Cardiac fibroblast (primary cell): ENCODE measurements at regions not wholly inside any gene's neighbourhood (a gene's known extent, or its start where the extent isn't known, plus 50 kb on each side); places are given as distances from the start of the nearest gene placed in this dataset.
A peak's percentile ranks its signal among the peaks of the same experiment; 100 is the strongest.

Experiments used
- DNase-seq, 2 donors: peaks; one replicate each; pipeline versions ENCODE4 v3.0.0 to v3.0.0-alpha.2; 2010; ENCODE audit warnings: low read depth in 2 of 2
- H3K4me3 ChIP-seq, 2 donors: replicated peaks in 1 of 2; 1 replicate in 1 of 2; 2 replicates in 1 of 2; pipeline ENCODE4 v1.5.1; 2011; ENCODE audit warnings: low read depth in 2 of 2, low read length in 2 of 2, mild to moderate bottlenecking in 2 of 2, moderate library complexity in 1 of 2
- TF ChIP-seq, protein P1 (sequence below): IDR thresholded peaks from one replicate; pipeline ENCODE4 v1.5.1; 2011; ENCODE audit warnings: low read depth, mild to moderate bottlenecking, low read length, inconsistent platforms

DNA sequence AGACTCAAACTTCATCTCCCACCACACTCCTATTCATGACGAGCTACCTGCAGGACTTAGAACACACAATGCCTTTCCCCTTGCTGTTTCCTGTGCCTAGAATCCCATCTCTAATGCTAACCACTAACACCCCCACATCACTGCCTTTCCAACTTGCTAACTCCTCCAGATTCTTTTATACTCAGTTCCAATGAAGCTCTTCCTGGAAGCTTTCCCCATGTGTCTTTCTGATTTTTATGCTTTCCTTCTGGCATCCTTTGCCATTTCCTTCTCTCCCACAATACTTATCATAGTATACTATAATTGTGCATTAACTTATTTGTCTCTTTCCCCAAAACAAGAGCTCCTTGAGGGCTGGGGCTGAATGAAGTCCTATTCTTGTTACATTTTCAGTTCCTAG is 115.3 kb upstream of the PLPPR1 start:
- H3K4me3 ChIP-seq: no peak overlapping the region
- TF ChIP-seq, protein P1, sequence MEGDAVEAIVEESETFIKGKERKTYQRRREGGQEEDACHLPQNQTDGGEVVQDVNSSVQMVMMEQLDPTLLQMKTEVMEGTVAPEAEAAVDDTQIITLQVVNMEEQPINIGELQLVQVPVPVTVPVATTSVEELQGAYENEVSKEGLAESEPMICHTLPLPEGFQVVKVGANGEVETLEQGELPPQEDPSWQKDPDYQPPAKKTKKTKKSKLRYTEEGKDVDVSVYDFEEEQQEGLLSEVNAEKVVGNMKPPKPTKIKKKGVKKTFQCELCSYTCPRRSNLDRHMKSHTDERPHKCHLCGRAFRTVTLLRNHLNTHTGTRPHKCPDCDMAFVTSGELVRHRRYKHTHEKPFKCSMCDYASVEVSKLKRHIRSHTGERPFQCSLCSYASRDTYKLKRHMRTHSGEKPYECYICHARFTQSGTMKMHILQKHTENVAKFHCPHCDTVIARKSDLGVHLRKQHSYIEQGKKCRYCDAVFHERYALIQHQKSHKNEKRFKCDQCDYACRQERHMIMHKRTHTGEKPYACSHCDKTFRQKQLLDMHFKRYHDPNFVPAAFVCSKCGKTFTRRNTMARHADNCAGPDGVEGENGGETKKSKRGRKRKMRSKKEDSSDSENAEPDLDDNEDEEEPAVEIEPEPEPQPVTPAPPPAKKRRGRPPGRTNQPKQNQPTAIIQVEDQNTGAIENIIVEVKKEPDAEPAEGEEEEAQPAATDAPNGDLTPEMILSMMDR: no peak
- no peak for DNase-seq

DNA sequence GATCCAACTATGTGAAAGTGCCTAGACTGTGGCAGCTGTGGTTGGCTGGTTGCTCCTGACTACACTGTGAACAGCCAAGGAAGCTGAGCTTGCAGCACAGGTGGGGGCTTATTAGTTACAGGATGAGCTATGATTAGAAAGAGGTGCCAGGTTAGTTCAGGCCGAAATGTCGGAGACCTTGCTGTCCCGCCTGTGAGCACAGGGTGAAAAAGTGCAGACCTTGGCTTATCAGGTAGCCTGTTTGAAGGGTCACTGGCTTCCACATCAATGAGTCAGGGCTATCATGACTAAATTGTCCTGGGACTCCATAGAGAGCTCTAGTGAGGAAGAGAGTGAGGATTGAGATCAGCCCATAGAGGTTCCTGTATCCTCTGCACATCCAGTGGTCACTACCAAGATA is 114.3 kb upstream of the PLPPR1 start:
- DNase-seq: no peak
- no peak overlapping the region for H3K4me3 ChIP-seq
- TF ChIP-seq, protein P1: no peak

DNA sequence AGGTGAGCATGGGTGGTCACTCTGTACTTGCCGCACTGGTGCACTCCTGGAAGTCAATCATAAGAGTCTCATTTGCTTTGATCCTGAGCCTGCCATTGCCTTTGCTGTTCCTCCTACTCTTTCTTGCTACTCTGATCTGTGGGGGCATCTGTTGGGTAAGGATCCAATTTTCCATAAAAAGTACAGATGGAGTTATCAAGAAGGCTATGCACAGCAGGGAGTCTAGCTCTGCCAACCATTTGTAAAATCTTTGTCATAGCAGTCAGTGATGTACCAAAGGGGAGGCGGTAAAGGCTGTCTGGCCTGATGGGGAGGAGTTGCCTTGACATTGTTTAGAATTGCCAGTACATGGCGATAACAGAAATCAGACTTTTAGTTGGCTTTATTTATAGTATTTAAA is 109.0 kb upstream of the PLPPR1 start:
- no peak for DNase-seq
- TF ChIP-seq, protein P1: no peak
- H3K4me3 ChIP-seq: no peak overlapping the region

DNA sequence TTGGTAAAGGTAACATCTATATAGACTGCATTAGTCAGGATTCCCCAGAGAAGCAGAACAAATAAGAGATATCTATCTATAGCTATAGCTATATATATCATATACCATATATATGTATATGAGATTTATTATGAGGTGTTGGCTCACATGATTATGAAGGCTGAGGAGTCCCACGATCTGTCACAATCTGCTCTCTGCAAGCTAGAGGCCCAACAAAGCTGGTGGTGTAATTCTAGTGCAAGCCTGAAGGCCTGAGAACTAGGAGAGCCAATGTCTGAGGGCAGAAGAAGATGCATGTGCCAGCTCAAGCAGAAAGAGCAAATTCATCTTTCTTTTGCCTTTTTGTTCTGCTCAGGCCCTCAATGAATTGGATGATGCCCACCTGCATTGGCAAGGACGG is 102.2 kb upstream of the PLPPR1 start:
- H3K4me3 ChIP-seq: no peak overlapping the region
- DNase-seq: no peak
- TF ChIP-seq, protein P1: no peak

DNA sequence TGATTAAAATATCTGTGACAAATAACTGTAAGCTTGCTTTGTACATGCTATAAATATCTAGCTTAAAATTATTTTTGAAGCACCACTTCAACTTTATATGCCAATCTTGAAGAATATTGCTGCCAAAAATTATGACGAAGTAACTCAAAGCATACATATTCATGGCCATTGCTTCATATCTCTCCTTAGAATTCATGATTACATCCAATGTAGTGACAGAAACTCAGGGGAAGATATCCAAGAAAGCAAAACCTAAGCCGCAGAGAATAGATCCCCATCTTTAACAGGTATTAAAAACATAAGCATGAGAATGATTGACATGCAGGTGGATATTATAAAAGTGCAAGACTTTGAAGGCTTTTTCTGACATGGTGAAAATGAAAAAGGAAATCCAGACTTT is 100.8 kb upstream of the PLPPR1 start:
- no peak for DNase-seq
- TF ChIP-seq, protein P1: no peak
- H3K4me3 ChIP-seq: no peak overlapping the region

DNA sequence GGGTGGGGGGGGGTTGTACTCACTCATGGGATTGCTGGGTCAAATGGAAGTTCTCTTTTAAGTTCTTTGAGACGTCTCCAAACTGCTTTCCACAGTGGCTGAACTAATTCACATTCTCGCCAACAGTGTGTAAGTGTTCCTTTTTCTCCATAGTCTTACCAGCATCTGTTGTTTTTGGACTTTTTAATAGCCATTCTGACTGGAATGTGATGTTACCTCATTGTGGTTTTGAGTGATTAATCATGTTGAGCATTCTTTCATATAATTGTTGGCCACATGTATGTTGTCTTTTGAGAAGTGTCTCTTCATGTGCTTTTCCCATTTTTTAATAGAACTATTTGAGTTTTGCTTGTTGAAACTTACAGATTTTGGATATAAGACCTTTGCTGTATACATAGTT is 94.9 kb upstream of the PLPPR1 start:
- TF ChIP-seq, protein P1: no peak
- H3K4me3 ChIP-seq: no peak overlapping the region
- DNase-seq: peak in 1 of 2 donors; percentile 48

DNA sequence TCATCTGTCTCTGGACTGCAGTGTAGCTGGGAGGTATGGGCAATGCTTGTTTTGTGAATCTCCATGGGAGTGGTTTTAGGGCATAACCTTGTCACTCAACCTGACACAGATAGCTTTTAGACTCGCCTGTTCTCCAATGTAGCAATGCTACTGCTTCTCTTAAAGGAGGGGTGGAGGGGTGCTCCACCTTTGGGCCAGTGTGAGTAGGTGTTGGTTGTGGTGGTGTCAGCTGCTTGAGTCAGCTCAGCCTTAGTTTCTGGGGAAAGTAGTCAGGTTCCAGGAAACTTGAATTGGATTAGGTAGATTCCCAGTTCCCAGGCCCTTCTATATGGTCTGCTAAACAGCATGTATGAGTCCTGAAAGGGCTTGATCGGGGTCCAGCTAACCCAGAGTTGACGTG is 91.1 kb upstream of the PLPPR1 start:
- TF ChIP-seq, protein P1: no peak
- H3K4me3 ChIP-seq: no peak overlapping the region
- no peak for DNase-seq
